Neural cell (in vitro differentiated cells): ENCODE measurements at regions not wholly inside any gene's neighbourhood (a gene's known extent, or its start where the extent isn't known, plus 50 kb on each side); places are given as distances from the start of the nearest gene placed in this dataset.

ENCODE experiments used
- EP300 ChIP-seq: fragments of 450-650 bp; conservative IDR thresholded peaks from 2 replicates; pipeline ENCODE4 v1.6.1; 2014; ENCODE audit warnings: antibody characterized with exemption, mild to moderate bottlenecking, moderate library complexity; ENCODE audit not compliant: poor library complexity, severe bottlenecking
- EZH2 ChIP-seq: fragments of 200-600, 300-800 bp; shearing (Covaris generic), sonication (generic); IDR thresholded peaks from 2 replicates; pipeline ENCODE4 v1.6.1; 2014; ENCODE audit warnings: antibody characterized with exemption, low read length, borderline replicate concordance, mild to moderate bottlenecking; ENCODE audit not compliant: insufficient read depth, poor library complexity, severe bottlenecking
- MXI1 ChIP-seq: fragments of 450-650 bp; conservative IDR thresholded peaks from 2 replicates; pipeline ENCODE4 v1.6.1; 2014; ENCODE audit warnings: antibody characterized with exemption, mild to moderate bottlenecking; ENCODE audit not compliant: poor library complexity, severe bottlenecking
- POLR2AphosphoS5 ChIP-seq: IDR thresholded peaks from 2 replicates; pipeline ENCODE4 v1.6.1; 2012
- RAD21 ChIP-seq: fragments of 450-650 bp; conservative IDR thresholded peaks from 2 replicates; pipeline ENCODE4 v1.6.1; 2014; ENCODE audit warnings: antibody characterized with exemption, mild to moderate bottlenecking, moderate library complexity
- SMC3 ChIP-seq: fragments of 450-650 bp; conservative IDR thresholded peaks from 2 replicates; pipeline ENCODE4 v1.6.1; 2014; ENCODE audit warnings: antibody characterized with exemption, mild to moderate bottlenecking, moderate library complexity; ENCODE audit not compliant: poor library complexity
- TAF1 ChIP-seq: IDR thresholded peaks from 2 replicates; pipeline ENCODE4 v1.6.1; 2012; ENCODE audit warnings: low read depth
- TF ChIP-seq, protein P1 (sequence below): fragments of 450-650 bp; IDR thresholded peaks from 2 replicates; pipeline ENCODE4 v1.5.1; 2014; ENCODE audit warnings: antibody characterized with exemption, mild to moderate bottlenecking, moderate library complexity; ENCODE audit not compliant: poor library complexity, severe bottlenecking
- TF ChIP-seq, protein P2 (sequence below): IDR thresholded peaks from 2 replicates; pipeline ENCODE4 v1.6.1; 2012; ENCODE audit warnings: borderline replicate concordance

DNA sequence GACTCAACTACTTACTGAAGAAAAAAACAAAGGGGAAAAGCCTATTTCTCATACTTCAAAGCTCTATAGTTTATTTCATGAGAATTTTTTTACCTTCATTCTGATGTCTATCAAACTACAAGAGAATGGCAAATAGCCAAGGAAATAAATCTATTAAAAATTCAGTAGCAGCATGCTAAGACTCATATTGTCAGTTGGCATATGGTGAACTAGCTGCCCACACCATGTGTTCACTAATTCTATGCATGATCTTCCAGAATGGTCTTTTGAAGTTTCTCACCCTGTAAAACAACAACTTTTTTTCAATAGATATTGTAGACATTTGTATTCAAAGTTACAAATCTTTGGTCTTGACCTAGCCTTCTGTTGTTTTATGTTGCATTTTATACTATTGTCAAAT is 386.2 kb downstream of the RSL24D1 start:
- TF ChIP-seq EP300, result no peak
- no peak for TF ChIP-seq EZH2
- no peak for TF ChIP-seq MXI1
- TF ChIP-seq, protein P1, sequence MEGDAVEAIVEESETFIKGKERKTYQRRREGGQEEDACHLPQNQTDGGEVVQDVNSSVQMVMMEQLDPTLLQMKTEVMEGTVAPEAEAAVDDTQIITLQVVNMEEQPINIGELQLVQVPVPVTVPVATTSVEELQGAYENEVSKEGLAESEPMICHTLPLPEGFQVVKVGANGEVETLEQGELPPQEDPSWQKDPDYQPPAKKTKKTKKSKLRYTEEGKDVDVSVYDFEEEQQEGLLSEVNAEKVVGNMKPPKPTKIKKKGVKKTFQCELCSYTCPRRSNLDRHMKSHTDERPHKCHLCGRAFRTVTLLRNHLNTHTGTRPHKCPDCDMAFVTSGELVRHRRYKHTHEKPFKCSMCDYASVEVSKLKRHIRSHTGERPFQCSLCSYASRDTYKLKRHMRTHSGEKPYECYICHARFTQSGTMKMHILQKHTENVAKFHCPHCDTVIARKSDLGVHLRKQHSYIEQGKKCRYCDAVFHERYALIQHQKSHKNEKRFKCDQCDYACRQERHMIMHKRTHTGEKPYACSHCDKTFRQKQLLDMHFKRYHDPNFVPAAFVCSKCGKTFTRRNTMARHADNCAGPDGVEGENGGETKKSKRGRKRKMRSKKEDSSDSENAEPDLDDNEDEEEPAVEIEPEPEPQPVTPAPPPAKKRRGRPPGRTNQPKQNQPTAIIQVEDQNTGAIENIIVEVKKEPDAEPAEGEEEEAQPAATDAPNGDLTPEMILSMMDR, result no peak
- TF ChIP-seq SMC3, result no peak
- no peak for TF ChIP-seq RAD21
- TF ChIP-seq TAF1, result no peak
- TF ChIP-seq, protein P2, sequence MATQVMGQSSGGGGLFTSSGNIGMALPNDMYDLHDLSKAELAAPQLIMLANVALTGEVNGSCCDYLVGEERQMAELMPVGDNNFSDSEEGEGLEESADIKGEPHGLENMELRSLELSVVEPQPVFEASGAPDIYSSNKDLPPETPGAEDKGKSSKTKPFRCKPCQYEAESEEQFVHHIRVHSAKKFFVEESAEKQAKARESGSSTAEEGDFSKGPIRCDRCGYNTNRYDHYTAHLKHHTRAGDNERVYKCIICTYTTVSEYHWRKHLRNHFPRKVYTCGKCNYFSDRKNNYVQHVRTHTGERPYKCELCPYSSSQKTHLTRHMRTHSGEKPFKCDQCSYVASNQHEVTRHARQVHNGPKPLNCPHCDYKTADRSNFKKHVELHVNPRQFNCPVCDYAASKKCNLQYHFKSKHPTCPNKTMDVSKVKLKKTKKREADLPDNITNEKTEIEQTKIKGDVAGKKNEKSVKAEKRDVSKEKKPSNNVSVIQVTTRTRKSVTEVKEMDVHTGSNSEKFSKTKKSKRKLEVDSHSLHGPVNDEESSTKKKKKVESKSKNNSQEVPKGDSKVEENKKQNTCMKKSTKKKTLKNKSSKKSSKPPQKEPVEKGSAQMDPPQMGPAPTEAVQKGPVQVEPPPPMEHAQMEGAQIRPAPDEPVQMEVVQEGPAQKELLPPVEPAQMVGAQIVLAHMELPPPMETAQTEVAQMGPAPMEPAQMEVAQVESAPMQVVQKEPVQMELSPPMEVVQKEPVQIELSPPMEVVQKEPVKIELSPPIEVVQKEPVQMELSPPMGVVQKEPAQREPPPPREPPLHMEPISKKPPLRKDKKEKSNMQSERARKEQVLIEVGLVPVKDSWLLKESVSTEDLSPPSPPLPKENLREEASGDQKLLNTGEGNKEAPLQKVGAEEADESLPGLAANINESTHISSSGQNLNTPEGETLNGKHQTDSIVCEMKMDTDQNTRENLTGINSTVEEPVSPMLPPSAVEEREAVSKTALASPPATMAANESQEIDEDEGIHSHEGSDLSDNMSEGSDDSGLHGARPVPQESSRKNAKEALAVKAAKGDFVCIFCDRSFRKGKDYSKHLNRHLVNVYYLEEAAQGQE, result no peak
- TF ChIP-seq POLR2AphosphoS5, result no peak
